Nephron (organoid): ENCODE measurements at regions not wholly inside any gene's neighbourhood (a gene's known extent, or its start where the extent isn't known, plus 50 kb on each side); places are given as distances from the start of the nearest gene placed in this dataset.

ENCODE experiments used
- H3K27ac Mint-ChIP-seq, 3 experiments: 2 replicates each; pipeline ENCODE4 v1.8.0; 2020; ENCODE audit warnings: mixed read lengths in 3 of 3, mild to moderate bottlenecking in 2 of 3, moderate library complexity in 1 of 3
- H3K27me3 Mint-ChIP-seq: 2 replicates; pipeline ENCODE4 v1.8.0; 2021; ENCODE audit warnings: low read depth, mild to moderate bottlenecking, moderate library complexity, mixed read lengths
- H3K36me3 Mint-ChIP-seq: 2 replicates; pipeline ENCODE4 v1.8.0; 2020; ENCODE audit warnings: low read depth, mixed read lengths
- H3K4me1 Mint-ChIP-seq: 2 replicates; pipeline ENCODE4 v1.8.0; 2020; ENCODE audit warnings: mixed read lengths
- H3K4me3 Mint-ChIP-seq, 3 experiments: 2 replicates each; pipeline ENCODE4 v1.8.0; 2020; ENCODE audit warnings: mild to moderate bottlenecking in 3 of 3, mixed read lengths in 3 of 3, moderate library complexity in 2 of 3
- H3K9me3 Mint-ChIP-seq: 2 replicates; pipeline ENCODE4 v1.8.0; 2020; ENCODE audit warnings: mixed read lengths
- TF ChIP-seq, protein P1 (sequence below), 3 experiments: fragments of 200-600 bp; sonication (generic); IDR thresholded peaks; one replicate each; pipeline ENCODE4 v1.5.0; 2021; ENCODE audit warnings: antibody characterized with exemption in 3 of 3; ENCODE audit not compliant: unreplicated experiment in 3 of 3

DNA sequence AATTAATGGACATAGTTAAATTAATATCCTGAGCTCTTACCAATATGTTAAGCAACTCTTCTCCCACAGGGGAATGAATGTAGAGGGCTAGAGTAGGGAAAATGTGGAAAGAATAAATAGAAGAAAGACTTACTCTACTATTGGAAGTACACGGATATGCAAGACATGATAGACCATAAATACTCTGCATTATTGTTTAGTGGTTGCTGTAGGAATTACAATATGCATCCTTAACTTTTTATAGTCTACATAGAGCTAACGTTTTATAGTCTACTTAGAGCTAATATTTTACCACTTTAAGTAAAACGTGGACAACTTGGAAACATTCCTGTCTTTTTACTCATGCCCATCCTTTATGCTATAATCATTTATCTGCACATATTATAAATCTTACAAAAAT lies 163.8 kb upstream of the GALNT5 start:
- Mint-ChIP-seq H3K4me1 (no peaks in the 10 kb centered on the region), H3K27me3 (no peaks in the 10 kb centered on the region), H3K27ac (no peak overlapping the region), H3K36me3 (no peaks in the 10 kb centered on the region), H3K9me3 (no peaks in the 10 kb centered on the region), H3K4me3 (no peak overlapping the region)
- TF ChIP-seq, protein P1, sequence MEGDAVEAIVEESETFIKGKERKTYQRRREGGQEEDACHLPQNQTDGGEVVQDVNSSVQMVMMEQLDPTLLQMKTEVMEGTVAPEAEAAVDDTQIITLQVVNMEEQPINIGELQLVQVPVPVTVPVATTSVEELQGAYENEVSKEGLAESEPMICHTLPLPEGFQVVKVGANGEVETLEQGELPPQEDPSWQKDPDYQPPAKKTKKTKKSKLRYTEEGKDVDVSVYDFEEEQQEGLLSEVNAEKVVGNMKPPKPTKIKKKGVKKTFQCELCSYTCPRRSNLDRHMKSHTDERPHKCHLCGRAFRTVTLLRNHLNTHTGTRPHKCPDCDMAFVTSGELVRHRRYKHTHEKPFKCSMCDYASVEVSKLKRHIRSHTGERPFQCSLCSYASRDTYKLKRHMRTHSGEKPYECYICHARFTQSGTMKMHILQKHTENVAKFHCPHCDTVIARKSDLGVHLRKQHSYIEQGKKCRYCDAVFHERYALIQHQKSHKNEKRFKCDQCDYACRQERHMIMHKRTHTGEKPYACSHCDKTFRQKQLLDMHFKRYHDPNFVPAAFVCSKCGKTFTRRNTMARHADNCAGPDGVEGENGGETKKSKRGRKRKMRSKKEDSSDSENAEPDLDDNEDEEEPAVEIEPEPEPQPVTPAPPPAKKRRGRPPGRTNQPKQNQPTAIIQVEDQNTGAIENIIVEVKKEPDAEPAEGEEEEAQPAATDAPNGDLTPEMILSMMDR (IDR thresholded peaks at IDR 0.05; ENCODE audit: unreplicated experiment in 3 of 3), result no peak

DNA sequence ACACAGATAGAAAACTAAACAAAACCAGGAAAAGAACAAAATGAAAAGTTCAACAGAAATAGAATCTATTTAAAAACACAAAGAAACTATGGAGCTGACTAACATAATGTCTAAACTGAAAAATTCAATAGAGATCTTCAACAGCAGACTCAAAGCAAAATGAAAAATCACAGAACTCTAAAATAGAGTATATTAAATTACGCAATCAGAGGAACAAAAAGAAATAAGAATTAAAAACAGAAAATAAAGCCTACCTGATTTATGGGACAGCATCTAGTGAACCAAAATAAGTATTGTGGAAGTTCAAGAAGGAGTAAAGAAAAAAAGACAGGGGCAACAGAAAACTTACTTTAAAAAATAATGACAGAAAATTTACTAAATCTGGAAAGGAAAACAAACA lies 152.1 kb upstream of the GALNT5 start:
- Mint-ChIP-seq H3K36me3 (no peaks in the 10 kb centered on the region), H3K4me1 (no peaks in the 10 kb centered on the region), H3K9me3 (peaks cover 6% of the 10 kb centered on the region), H3K27me3 (peaks cover 2% of the 10 kb centered on the region), H3K4me3 (no peak overlapping the region), H3K27ac (no peak overlapping the region)
- TF ChIP-seq, protein P1 (IDR thresholded peaks at IDR 0.05; ENCODE audit: unreplicated experiment in 3 of 3), result no peak

DNA sequence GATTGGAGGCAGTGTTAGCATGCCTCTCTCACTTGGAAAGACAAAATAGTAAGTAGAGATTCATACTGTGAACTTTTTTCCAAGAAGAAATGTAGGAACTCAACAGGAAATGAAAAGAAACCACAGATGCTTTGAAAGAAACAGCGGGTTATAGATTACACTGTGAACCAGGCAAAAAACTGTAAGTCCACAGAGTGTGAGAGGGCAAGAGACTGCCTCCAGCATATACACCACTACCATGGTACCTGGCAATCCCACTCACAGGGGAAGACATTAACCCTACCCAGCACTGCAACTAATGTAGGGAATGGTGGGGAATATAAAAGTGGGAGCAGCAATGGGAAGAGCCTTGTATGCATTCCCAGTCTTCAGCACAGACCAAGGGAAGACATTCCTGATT lies 150.6 kb upstream of the GALNT5 start:
- TF ChIP-seq, protein P1 (IDR thresholded peaks at IDR 0.05; ENCODE audit: unreplicated experiment in 3 of 3), result no peak
- no peaks in the 10 kb centered on the region for H3K36me3 Mint-ChIP-seq
- H3K9me3 Mint-ChIP-seq, result peaks cover 19% of the 10 kb centered on the region
- peaks cover 4% of the 10 kb centered on the region for H3K27me3 Mint-ChIP-seq
- no peak overlapping the region for H3K4me3 Mint-ChIP-seq
- no peak overlapping the region for H3K27ac Mint-ChIP-seq
- no peaks in the 10 kb centered on the region for H3K4me1 Mint-ChIP-seq

DNA sequence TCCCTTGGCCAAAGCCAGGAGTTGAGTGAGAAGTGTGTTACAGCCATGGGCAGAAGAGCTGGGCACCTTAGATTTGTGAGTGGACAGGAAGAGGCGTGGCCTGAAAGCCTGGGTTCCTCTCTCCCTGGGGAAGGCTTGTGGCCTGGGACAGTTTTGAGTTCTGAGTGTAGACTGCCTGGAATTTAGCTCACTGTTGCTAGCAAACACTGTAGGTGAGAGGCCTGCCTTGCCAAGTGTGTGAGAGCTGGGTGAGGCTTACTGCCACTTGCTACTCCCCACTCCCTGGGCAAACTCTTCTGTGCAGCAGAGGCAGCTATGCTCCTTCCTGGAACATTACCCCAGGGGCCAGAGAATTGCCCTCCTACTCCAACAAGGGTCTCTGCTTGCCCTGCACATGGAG lies 150.0 kb upstream of the GALNT5 start:
- no peaks in the 10 kb centered on the region for H3K4me1 Mint-ChIP-seq
- TF ChIP-seq, protein P1 (IDR thresholded peaks at IDR 0.05; ENCODE audit: unreplicated experiment in 3 of 3), result no peak
- H3K27ac Mint-ChIP-seq, result no peak overlapping the region
- H3K36me3 Mint-ChIP-seq, result no peaks in the 10 kb centered on the region
- H3K9me3 Mint-ChIP-seq, result peaks cover 20% of the 10 kb centered on the region
- H3K27me3 Mint-ChIP-seq, result peaks cover 4% of the 10 kb centered on the region
- no peak overlapping the region for H3K4me3 Mint-ChIP-seq

DNA sequence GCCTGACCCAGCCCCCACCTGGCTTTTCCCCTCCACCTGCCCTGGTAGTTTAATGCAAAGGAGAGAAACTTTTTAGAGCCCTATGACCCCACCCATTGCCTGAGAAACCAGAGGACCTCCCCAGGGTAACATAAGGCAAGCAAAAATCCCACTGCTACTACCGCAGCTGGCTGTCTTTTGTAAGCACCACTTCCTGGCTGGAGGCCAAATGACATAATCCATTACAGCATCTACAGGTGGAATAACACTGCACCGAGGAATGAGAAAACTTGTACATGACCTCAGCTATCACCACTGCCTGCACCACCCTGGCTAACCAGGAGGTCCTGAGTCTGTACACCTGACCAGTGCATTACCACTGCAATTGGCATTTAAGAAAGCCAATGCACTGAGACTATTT lies 149.6 kb upstream of the GALNT5 start:
- Mint-ChIP-seq H3K27me3 (peaks cover 4% of the 10 kb centered on the region), H3K9me3 (peaks cover 20% of the 10 kb centered on the region), H3K4me1 (no peaks in the 10 kb centered on the region), H3K36me3 (no peaks in the 10 kb centered on the region), H3K27ac (no peak overlapping the region), H3K4me3 (no peak overlapping the region)
- TF ChIP-seq, protein P1 (IDR thresholded peaks at IDR 0.05; ENCODE audit: unreplicated experiment in 3 of 3), result no peak

DNA sequence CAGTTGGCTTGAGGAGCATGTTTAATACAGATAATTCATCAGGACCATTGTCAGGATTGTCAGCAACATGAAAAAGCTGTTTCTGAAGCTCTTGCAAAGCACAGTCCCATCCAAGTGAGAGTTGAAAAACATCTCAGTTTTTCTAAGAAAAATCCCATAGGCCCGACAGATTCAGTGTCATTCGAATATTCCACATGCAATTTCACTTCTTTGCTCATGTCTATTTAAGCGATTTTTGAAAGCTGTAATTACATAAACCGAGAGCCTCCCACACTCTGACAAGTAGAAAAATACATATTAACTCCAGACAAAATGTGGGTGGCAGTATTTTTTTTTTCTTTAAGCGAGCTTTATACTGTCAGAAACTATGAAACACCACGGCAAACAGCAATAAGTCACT lies 134.7 kb upstream of the GALNT5 start:
- Mint-ChIP-seq H3K4me3 (no peak overlapping the region), H3K27ac (no peak overlapping the region), H3K27me3 (no peaks in the 10 kb centered on the region), H3K36me3 (no peaks in the 10 kb centered on the region), H3K4me1 (no peaks in the 10 kb centered on the region), H3K9me3 (no peaks in the 10 kb centered on the region)
- TF ChIP-seq, protein P1 (IDR thresholded peaks at IDR 0.05; ENCODE audit: unreplicated experiment in 3 of 3), result no peak
